HEK293 (cell line): ENCODE measurements at regions not wholly inside any gene's neighbourhood (a gene's known extent, or its start where the extent isn't known, plus 50 kb on each side); places are given as distances from the start of the nearest gene placed in this dataset.

Source experiments
- CTCF ChIA-PET: fragments of 350-600 bp; formaldehyde crosslinking; extraction: SDS; loops from one replicate; lab custom pipeline; 2021; ENCODE audit warnings: antibody characterized with exemption; lab: Yijun Ruan, JAX
- POLR2A ChIA-PET: fragments of 300-600 bp; formaldehyde crosslinking; extraction: SDS; loops from one replicate; lab custom pipeline; 2020; ENCODE audit warnings: antibody characterized with exemption, inconsistent platforms; lab: Yijun Ruan, JAX
- H3K27ac ChIP-seq: fragments of 200-500 bp; sonication (Bioruptor generic); 2 replicates; pipeline ENCODE4 v1.5.1; 2014; ENCODE audit warnings: low read depth, low read length, control low read depth, inconsistent platforms; ENCODE audit errors: extremely low read depth
- H3K36me3 ChIP-seq, 2 experiments: fragments of 200-500 bp in 1 of 2; sonication (Bioruptor generic) in 1 of 2; 1 replicate in 1 of 2; 2 replicates in 1 of 2; pipeline ENCODE4 v1.5.1; 2014 to 2017; ENCODE audit warnings: inconsistent platforms in 2 of 2, low read length in 2 of 2; ENCODE audit not compliant: control insufficient read depth in 2 of 2, insufficient read depth in 1 of 2
- H3K4me1 ChIP-seq: fragments of 200-500 bp; sonication (Bioruptor generic); 2 replicates; pipeline ENCODE4 v1.5.1; 2014; ENCODE audit warnings: mild to moderate bottlenecking, low read length, inconsistent platforms; ENCODE audit not compliant: control insufficient read depth, insufficient read depth
- H3K4me3 ChIP-seq: 2 replicates; pipeline ENCODE4 v1.5.1; 2011; ENCODE audit warnings: low read depth, mild to moderate bottlenecking, control low read depth, low read length, moderate library complexity
- H3K9me3 ChIP-seq: fragments of 200-500 bp; sonication (Bioruptor generic); 2 replicates; pipeline ENCODE4 v1.5.1; 2014; ENCODE audit warnings: low read depth, low read length, inconsistent platforms; ENCODE audit not compliant: control insufficient read depth, insufficient read depth
- EGR2 ChIP-seq: fragments of 450-650 bp; formaldehyde crosslinking; IDR thresholded peaks from 2 replicates; pipeline ENCODE4 v1.5.1; 2016; ENCODE audit warnings: low read depth, missing biosample characterization, missing genetic modification characterization
- HOXA7 ChIP-seq: sonication (generic); formaldehyde crosslinking; IDR thresholded peaks from 2 replicates; pipeline ENCODE4 v1.8.1; 2022; ENCODE audit warnings: missing genetic modification reagents, borderline replicate concordance
- IKZF3 ChIP-seq: fragments of 450-650 bp; IDR thresholded peaks from 2 replicates; pipeline ENCODE4 v1.5.0; 2018; ENCODE audit warnings: missing biosample characterization, mild to moderate bottlenecking, missing genetic modification characterization, moderate library complexity
- KLF16 ChIP-seq: fragments of 450-650 bp; formaldehyde crosslinking; IDR thresholded peaks from 2 replicates; pipeline ENCODE4 v1.5.1; 2017; ENCODE audit warnings: missing biosample characterization, missing genetic modification characterization
- MYNN ChIP-seq: fragments of 450-650 bp; formaldehyde crosslinking; IDR thresholded peaks from 2 replicates; pipeline ENCODE4 v1.5.1; 2016; ENCODE audit warnings: missing biosample characterization, missing genetic modification characterization, borderline replicate concordance
- OSR2 ChIP-seq: fragments of 450-650 bp; formaldehyde crosslinking; IDR thresholded peaks from 2 replicates; pipeline ENCODE4 v1.5.1; 2016; ENCODE audit warnings: missing biosample characterization, missing genetic modification characterization
- RBAK ChIP-seq: fragments of 450-650 bp; formaldehyde crosslinking; IDR thresholded peaks from 2 replicates; pipeline ENCODE4 v1.5.1; 2016; ENCODE audit warnings: missing biosample characterization, missing genetic modification characterization
- SETDB1 ChIP-seq: IDR thresholded peaks from one replicate; pipeline ENCODE4 v1.6.1; 2017; ENCODE audit warnings: mild to moderate bottlenecking, low read length, moderate library complexity, mixed read lengths; ENCODE audit not compliant: insufficient read length
- ZBTB20 ChIP-seq: fragments of 450-650 bp; formaldehyde crosslinking; IDR thresholded peaks from 2 replicates; pipeline ENCODE4 v1.5.1; 2016; ENCODE audit warnings: missing biosample characterization, missing genetic modification characterization
- ZBTB21 ChIP-seq: fragments of 450-650 bp; formaldehyde crosslinking; IDR thresholded peaks from 2 replicates; pipeline ENCODE4 v1.5.1; 2017; ENCODE audit warnings: missing biosample characterization, missing genetic modification characterization
- ZBTB48 ChIP-seq: fragments of 450-650 bp; formaldehyde crosslinking; IDR thresholded peaks from 2 replicates; pipeline ENCODE4 v1.5.1; 2016; ENCODE audit warnings: missing biosample characterization, missing genetic modification characterization
- ZFP3 ChIP-seq: fragments of 450-650 bp; formaldehyde crosslinking; IDR thresholded peaks from 2 replicates; pipeline ENCODE4 v1.5.1; 2016; ENCODE audit warnings: low read depth, missing biosample characterization, missing genetic modification characterization
- ZIC2 ChIP-seq: fragments of 450-650 bp; formaldehyde crosslinking; IDR thresholded peaks from 2 replicates; pipeline ENCODE4 v1.5.1; 2016; ENCODE audit warnings: missing biosample characterization, missing genetic modification characterization
- ZNF184 ChIP-seq: fragments of 450-650 bp; IDR thresholded peaks from 2 replicates; pipeline ENCODE4 v1.5.1; 2018; ENCODE audit warnings: missing biosample characterization, mild to moderate bottlenecking, missing genetic modification characterization
- ZNF202 ChIP-seq: fragments of 450-650 bp; formaldehyde crosslinking; IDR thresholded peaks from 2 replicates; pipeline ENCODE4 v1.5.1; 2016; ENCODE audit warnings: missing biosample characterization, missing genetic modification characterization, borderline replicate concordance
- ZNF221 ChIP-seq: fragments of 450-650 bp; formaldehyde crosslinking; IDR thresholded peaks from 2 replicates; pipeline ENCODE4 v1.5.1; 2017; ENCODE audit warnings: missing biosample characterization, missing genetic modification characterization, borderline replicate concordance
- ZNF23 ChIP-seq: fragments of 450-650 bp; formaldehyde crosslinking; IDR thresholded peaks from 2 replicates; pipeline ENCODE4 v1.5.1; 2016; ENCODE audit warnings: missing biosample characterization, missing genetic modification characterization, borderline replicate concordance
- ZNF239 ChIP-seq: fragments of 450-650 bp; formaldehyde crosslinking; IDR thresholded peaks from 2 replicates; pipeline ENCODE4 v1.5.1; 2016; ENCODE audit warnings: missing biosample characterization, missing genetic modification characterization
- ZNF266 ChIP-seq: fragments of 450-650 bp; formaldehyde crosslinking; IDR thresholded peaks from 2 replicates; pipeline ENCODE4 v1.5.1; 2016; ENCODE audit warnings: missing biosample characterization, missing genetic modification characterization, low read depth
- ZNF324 ChIP-seq: fragments of 450-650 bp; formaldehyde crosslinking; IDR thresholded peaks from 2 replicates; pipeline ENCODE4 v1.5.1; 2016; ENCODE audit warnings: missing biosample characterization, missing genetic modification characterization
- ZNF48 ChIP-seq: fragments of 450-650 bp; formaldehyde crosslinking; IDR thresholded peaks from 2 replicates; pipeline ENCODE4 v1.5.1; 2016; ENCODE audit warnings: missing biosample characterization, missing genetic modification characterization
- ZNF544 ChIP-seq: fragments of 450-650 bp; formaldehyde crosslinking; IDR thresholded peaks from 2 replicates; pipeline ENCODE4 v1.5.0; 2017; ENCODE audit warnings: missing biosample characterization, missing genetic modification characterization
- ZNF561 ChIP-seq: fragments of 450-650 bp; IDR thresholded peaks from 2 replicates; pipeline ENCODE4 v1.5.1; 2018; ENCODE audit warnings: missing biosample characterization, missing genetic modification characterization, borderline replicate concordance
- ZNF670 ChIP-seq: fragments of 450-650 bp; formaldehyde crosslinking; IDR thresholded peaks from 2 replicates; pipeline ENCODE4 v1.5.1; 2016; ENCODE audit warnings: missing biosample characterization, missing genetic modification characterization, low read depth
- ZNF830 ChIP-seq: fragments of 450-650 bp; IDR thresholded peaks from 2 replicates; pipeline ENCODE4 v1.5.0; 2018; ENCODE audit warnings: missing biosample characterization, missing genetic modification characterization, low read depth, mild to moderate bottlenecking, moderate library complexity
- ZSCAN23 ChIP-seq: fragments of 450-650 bp; formaldehyde crosslinking; IDR thresholded peaks from 2 replicates; pipeline ENCODE4 v1.5.1; 2016; ENCODE audit warnings: missing biosample characterization, missing genetic modification characterization
- ZSCAN30 ChIP-seq: fragments of 450-650 bp; IDR thresholded peaks from 2 replicates; pipeline ENCODE4 v1.5.1; 2018; ENCODE audit warnings: missing biosample characterization, mild to moderate bottlenecking, missing genetic modification characterization, moderate library complexity
- ZXDB ChIP-seq: fragments of 450-650 bp; formaldehyde crosslinking; IDR thresholded peaks from 2 replicates; pipeline ENCODE4 v1.5.1; 2016; ENCODE audit warnings: missing biosample characterization, missing genetic modification characterization
- TF ChIP-seq, protein P1 (sequence below): fragments of 450-650 bp; formaldehyde crosslinking; IDR thresholded peaks from 2 replicates; pipeline ENCODE4 v1.5.1; 2017; ENCODE audit warnings: missing biosample characterization, mild to moderate bottlenecking, missing genetic modification characterization, moderate library complexity
- TF ChIP-seq, protein P2 (sequence below): fragments of 450-650 bp; formaldehyde crosslinking; IDR thresholded peaks from 2 replicates; pipeline ENCODE4 v1.5.1; 2016; ENCODE audit warnings: missing biosample characterization, missing genetic modification characterization
- TF ChIP-seq, protein P3 (sequence below): fragments of 450-650 bp; formaldehyde crosslinking; IDR thresholded peaks from 2 replicates; pipeline ENCODE4 v1.5.1; 2016; ENCODE audit warnings: missing biosample characterization, missing genetic modification characterization
- TF ChIP-seq, protein P4 (sequence below): fragments of 450-650 bp; formaldehyde crosslinking; IDR thresholded peaks from 2 replicates; pipeline ENCODE4 v1.5.1; 2016; ENCODE audit warnings: missing biosample characterization, missing genetic modification characterization

DNA sequence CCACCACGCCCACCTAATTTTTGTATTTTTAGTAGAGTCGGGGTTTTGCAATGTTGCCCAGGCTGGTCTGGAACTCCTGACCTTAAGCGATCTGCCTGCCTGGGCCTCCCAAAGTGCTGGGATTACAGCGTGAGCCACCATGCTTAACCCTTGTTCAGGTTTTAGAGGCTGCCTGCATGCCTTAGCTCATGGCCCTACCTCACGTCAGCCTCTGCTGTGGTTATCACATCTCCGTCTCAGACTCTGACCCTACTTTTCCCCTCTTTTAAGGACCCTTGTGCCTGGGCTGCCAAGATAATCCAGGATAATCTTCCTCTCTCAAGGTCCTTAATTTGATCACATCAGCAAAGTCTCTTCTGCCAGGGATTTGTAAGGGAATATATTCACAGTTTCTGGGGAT lies 98.2 kb upstream of the PMAIP1 start:
- Histone ChIP-seq H3K36me3 (no peaks in the 10 kb centered on the region), H3K4me3 (no peak overlapping the region)
- TF ChIP-seq MYNN (tag by site-specific recombination) (no peak), ZNF48 (tag by site-specific recombination) (no peak), ZBTB48 (tag by site-specific recombination) (no peak), ZNF202 (tag by site-specific recombination) (no peak), IKZF3 (no peak), ZNF670 (no peak), SETDB1 (no peak), EGR2 (tag by site-specific recombination) (no peak), ZNF561 (tag by site-specific recombination) (no peak), ZNF239 (tag by site-specific recombination) (no peak), ZNF266 (no peak), HOXA7 (CRISPR knock-in tag) (no peak), ZFP3 (tag by site-specific recombination) (no peak), ZNF23 (no peak), ZXDB (no peak), ZSCAN30 (tag by site-specific recombination) (no peak), ZNF184 (tag by site-specific recombination) (no peak)
- TF ChIP-seq, protein P1, sequence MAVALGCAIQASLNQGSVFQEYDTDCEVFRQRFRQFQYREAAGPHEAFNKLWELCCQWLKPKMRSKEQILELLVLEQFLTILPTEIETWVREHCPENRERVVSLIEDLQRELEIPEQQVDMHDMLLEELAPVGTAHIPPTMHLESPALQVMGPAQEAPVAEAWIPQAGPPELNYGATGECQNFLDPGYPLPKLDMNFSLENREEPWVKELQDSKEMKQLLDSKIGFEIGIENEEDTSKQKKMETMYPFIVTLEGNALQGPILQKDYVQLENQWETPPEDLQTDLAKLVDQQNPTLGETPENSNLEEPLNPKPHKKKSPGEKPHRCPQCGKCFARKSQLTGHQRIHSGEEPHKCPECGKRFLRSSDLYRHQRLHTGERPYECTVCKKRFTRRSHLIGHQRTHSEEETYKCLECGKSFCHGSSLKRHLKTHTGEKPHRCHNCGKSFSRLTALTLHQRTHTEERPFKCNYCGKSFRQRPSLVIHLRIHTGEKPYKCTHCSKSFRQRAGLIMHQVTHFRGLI (tag by site-specific recombination) = no peak
- TF ChIP-seq, protein P2, sequence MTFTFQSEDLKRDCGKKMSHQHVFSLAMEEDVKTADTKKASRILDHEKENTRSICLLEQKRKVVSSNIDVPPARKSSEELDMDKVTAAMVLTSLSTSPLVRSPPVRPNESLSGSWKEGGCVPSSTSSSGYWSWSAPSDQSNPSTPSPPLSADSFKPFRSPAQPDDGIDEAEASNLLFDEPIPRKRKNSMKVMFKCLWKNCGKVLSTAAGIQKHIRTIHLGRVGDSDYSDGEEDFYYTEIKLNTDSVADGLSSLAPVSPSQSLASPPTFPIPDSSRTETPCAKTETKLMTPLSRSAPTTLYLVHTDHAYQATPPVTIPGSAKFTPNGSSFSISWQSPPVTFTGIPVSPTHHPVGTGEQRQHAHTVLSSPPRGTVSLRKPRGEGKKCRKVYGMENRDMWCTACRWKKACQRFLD (tag by site-specific recombination) = no peak
- TF ChIP-seq, protein P3, sequence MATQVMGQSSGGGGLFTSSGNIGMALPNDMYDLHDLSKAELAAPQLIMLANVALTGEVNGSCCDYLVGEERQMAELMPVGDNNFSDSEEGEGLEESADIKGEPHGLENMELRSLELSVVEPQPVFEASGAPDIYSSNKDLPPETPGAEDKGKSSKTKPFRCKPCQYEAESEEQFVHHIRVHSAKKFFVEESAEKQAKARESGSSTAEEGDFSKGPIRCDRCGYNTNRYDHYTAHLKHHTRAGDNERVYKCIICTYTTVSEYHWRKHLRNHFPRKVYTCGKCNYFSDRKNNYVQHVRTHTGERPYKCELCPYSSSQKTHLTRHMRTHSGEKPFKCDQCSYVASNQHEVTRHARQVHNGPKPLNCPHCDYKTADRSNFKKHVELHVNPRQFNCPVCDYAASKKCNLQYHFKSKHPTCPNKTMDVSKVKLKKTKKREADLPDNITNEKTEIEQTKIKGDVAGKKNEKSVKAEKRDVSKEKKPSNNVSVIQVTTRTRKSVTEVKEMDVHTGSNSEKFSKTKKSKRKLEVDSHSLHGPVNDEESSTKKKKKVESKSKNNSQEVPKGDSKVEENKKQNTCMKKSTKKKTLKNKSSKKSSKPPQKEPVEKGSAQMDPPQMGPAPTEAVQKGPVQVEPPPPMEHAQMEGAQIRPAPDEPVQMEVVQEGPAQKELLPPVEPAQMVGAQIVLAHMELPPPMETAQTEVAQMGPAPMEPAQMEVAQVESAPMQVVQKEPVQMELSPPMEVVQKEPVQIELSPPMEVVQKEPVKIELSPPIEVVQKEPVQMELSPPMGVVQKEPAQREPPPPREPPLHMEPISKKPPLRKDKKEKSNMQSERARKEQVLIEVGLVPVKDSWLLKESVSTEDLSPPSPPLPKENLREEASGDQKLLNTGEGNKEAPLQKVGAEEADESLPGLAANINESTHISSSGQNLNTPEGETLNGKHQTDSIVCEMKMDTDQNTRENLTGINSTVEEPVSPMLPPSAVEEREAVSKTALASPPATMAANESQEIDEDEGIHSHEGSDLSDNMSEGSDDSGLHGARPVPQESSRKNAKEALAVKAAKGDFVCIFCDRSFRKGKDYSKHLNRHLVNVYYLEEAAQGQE (tag by site-specific recombination) = no peak
- TF ChIP-seq, all 188 proteins: peak for 0
- H3K9me3 ChIP-seq = no peaks in the 10 kb centered on the region
- ChIA-PET POLR2A (no interaction called here), CTCF (interaction anchor here (1.1 to 1.5 kb wide), 2 partner anchors 22 to 105 kb away, joined by 4 to 6 read pairs; partner anchors contain the start of gene CCBE1)
- H3K4me1 ChIP-seq = no peaks in the 10 kb centered on the region
- H3K27ac ChIP-seq = no peak overlapping the region

DNA sequence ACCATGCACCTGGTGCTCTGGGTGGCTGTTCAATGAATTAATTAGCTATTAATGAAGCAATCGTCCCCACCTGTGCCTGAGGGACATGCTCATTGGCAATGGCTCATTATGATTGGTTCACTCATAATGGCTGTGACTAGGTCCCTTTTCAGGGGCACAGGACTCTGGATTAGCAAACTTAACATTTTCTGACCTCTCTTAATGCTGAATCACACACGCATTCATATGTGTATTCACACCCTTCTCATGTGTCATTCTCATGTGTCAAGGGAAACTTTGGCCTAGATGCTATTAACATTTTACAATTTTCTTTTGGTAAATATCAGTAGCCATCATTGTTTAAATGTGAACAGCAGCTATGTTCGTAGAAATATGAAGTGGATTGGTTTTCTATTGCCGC lies 98.9 kb upstream of the PMAIP1 start:
- Histone ChIP-seq H3K4me1 (no peaks in the 10 kb centered on the region), H3K4me3 (no peak overlapping the region), H3K36me3 (no peaks in the 10 kb centered on the region), H3K27ac (no peak overlapping the region), H3K9me3 (no peaks in the 10 kb centered on the region)
- ChIA-PET POLR2A (no interaction called here), CTCF (interaction anchor here (1.1 to 1.5 kb wide), 2 partner anchors 23 to 104 kb away, joined by 4 to 6 read pairs; partner anchors contain the start of gene CCBE1)
- TF ChIP-seq ZBTB21 (tag by site-specific recombination) = no peak
- no peak for TF ChIP-seq ZNF544 (tag by site-specific recombination)
- no peak for TF ChIP-seq ZBTB20 (tag by site-specific recombination)
- TF ChIP-seq ZNF830 (tag by site-specific recombination) = no peak
- TF ChIP-seq OSR2 (tag by site-specific recombination) = no peak
- TF ChIP-seq ZSCAN23 (tag by site-specific recombination) = no peak
- no peak for TF ChIP-seq EGR2 (tag by site-specific recombination)
- TF ChIP-seq ZNF670 = no peak
- no peak for TF ChIP-seq RBAK (tag by site-specific recombination)
- TF ChIP-seq KLF16 (tag by site-specific recombination) = no peak
- no peak for TF ChIP-seq ZNF324
- TF ChIP-seq ZNF221 (tag by site-specific recombination) = no peak
- no peak for TF ChIP-seq ZIC2 (tag by site-specific recombination)
- TF ChIP-seq, protein P4, sequence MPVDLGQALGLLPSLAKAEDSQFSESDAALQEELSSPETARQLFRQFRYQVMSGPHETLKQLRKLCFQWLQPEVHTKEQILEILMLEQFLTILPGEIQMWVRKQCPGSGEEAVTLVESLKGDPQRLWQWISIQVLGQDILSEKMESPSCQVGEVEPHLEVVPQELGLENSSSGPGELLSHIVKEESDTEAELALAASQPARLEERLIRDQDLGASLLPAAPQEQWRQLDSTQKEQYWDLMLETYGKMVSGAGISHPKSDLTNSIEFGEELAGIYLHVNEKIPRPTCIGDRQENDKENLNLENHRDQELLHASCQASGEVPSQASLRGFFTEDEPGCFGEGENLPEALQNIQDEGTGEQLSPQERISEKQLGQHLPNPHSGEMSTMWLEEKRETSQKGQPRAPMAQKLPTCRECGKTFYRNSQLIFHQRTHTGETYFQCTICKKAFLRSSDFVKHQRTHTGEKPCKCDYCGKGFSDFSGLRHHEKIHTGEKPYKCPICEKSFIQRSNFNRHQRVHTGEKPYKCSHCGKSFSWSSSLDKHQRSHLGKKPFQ = no peak
